ENCODE measurements at regions not wholly inside any gene's neighbourhood (a gene's known extent, or its start where the extent isn't known, plus 50 kb on each side); places are given as distances from the start of the nearest gene placed in this dataset.

- no peaks in the 10 kb centered on the region for H3K4me1 ChIP-seq (ENCODE audit: insufficient read depth, low read length, severe bottlenecking)
- no peaks in the 10 kb centered on the region for H3K9me2 ChIP-seq (ENCODE audit: low read depth, low read length)
- no peak overlapping the region for H3K27ac ChIP-seq (ENCODE audit: low read depth, low read length, poor library complexity, severe bottlenecking)
- H3K27me3 ChIP-seq (ENCODE audit: insufficient read depth, low read length): no peaks in the 10 kb centered on the region
- H3K4me2 ChIP-seq (ENCODE audit: low read length): no peak overlapping the region
- H3K4me3 ChIP-seq (ENCODE audit: low read depth, low read length, poor library complexity, severe bottlenecking): no peak overlapping the region
- H3F3A ChIP-seq (ENCODE audit: insufficient read depth, low read length): no peaks in the 10 kb centered on the region
- H2AFZ ChIP-seq (ENCODE audit: low read length): no peak overlapping the region
- no peak overlapping the region for H3K9ac ChIP-seq (ENCODE audit: low read length)
- H3K79me2 ChIP-seq (ENCODE audit: insufficient read depth, low read length): no peaks in the 10 kb centered on the region
- H3K9me3 ChIP-seq (ENCODE audit: low read length): no peaks in the 10 kb centered on the region
- H4K20me1 ChIP-seq (ENCODE audit: insufficient read depth, low read length): no peaks in the 10 kb centered on the region
- no peaks in the 10 kb centered on the region for H3K36me3 ChIP-seq (ENCODE audit: insufficient read depth, low read length)
- no peak for TF ChIP-seq CTCF (IDR thresholded peaks at IDR 0.05; ENCODE audit: low read length)
- TF ChIP-seq EZH2 (IDR thresholded peaks at IDR 0.05; ENCODE audit: borderline replicate concordance, low read length): no peak
Observed at GRCh38 chr20:57767441-57767840, 57.6 kb upstream of the PMEPA1 start.

GRCh38 chr20:57763235-57763595 lies 53.4 kb upstream of the PMEPA1 start:
- Histone ChIP-seq H3K36me3 (ENCODE audit: insufficient read depth, low read length) (no peaks in the 10 kb centered on the region), H3K4me3 (ENCODE audit: low read depth, low read length, poor library complexity, severe bottlenecking) (no peak overlapping the region), H3K9me3 (ENCODE audit: low read length) (no peaks in the 10 kb centered on the region), H3K9ac (ENCODE audit: low read length) (no peak overlapping the region), H2AFZ (ENCODE audit: low read length) (no peak overlapping the region), H3K4me1 (ENCODE audit: insufficient read depth, low read length, severe bottlenecking) (no peaks in the 10 kb centered on the region), H3K79me2 (ENCODE audit: insufficient read depth, low read length) (no peaks in the 10 kb centered on the region), H4K20me1 (ENCODE audit: insufficient read depth, low read length) (no peaks in the 10 kb centered on the region), H3F3A (ENCODE audit: insufficient read depth, low read length) (no peaks in the 10 kb centered on the region), H3K4me2 (ENCODE audit: low read length) (no peak overlapping the region), H3K27me3 (ENCODE audit: insufficient read depth, low read length) (peaks cover 4% of the 10 kb centered on the region; the same call in 1 of the 2 replicates), H3K9me2 (ENCODE audit: low read depth, low read length) (no peaks in the 10 kb centered on the region), H3K27ac (ENCODE audit: low read depth, low read length, poor library complexity, severe bottlenecking) (no peak overlapping the region)
- no peak for TF ChIP-seq CTCF (IDR thresholded peaks at IDR 0.05; ENCODE audit: low read length)
- TF ChIP-seq EZH2 (IDR thresholded peaks at IDR 0.05; ENCODE audit: borderline replicate concordance, low read length): no peak

GRCh38 chr20:57762531-57763234 lies 52.9 kb upstream of the PMEPA1 start:
- no peak overlapping the region for H3K27ac ChIP-seq (ENCODE audit: low read depth, low read length, poor library complexity, severe bottlenecking)
- TF ChIP-seq CTCF (IDR thresholded peaks at IDR 0.05; ENCODE audit: low read length) (no peak), EZH2 (IDR thresholded peaks at IDR 0.05; ENCODE audit: borderline replicate concordance, low read length) (no peak)

More at GRCh38 chr20:57762531-57763234, 52.9 kb upstream of the PMEPA1 start:
- no peaks in the 10 kb centered on the region for H3F3A ChIP-seq (ENCODE audit: insufficient read depth, low read length)
- H3K9me2 ChIP-seq (ENCODE audit: low read depth, low read length): no peaks in the 10 kb centered on the region
- no peaks in the 10 kb centered on the region for H3K4me1 ChIP-seq (ENCODE audit: insufficient read depth, low read length, severe bottlenecking)
- no peaks in the 10 kb centered on the region for H3K9me3 ChIP-seq (ENCODE audit: low read length)
- H3K79me2 ChIP-seq (ENCODE audit: insufficient read depth, low read length): no peaks in the 10 kb centered on the region
- no peaks in the 10 kb centered on the region for H3K36me3 ChIP-seq (ENCODE audit: insufficient read depth, low read length)
- H3K27me3 ChIP-seq (ENCODE audit: insufficient read depth, low read length): peaks cover 7% of the 10 kb centered on the region; the same call in 1 of the 2 replicates
- no peak overlapping the region for H3K4me3 ChIP-seq (ENCODE audit: low read depth, low read length, poor library complexity, severe bottlenecking)
- no peak overlapping the region for H2AFZ ChIP-seq (ENCODE audit: low read length)
- no peak overlapping the region for H3K9ac ChIP-seq (ENCODE audit: low read length)
- H3K4me2 ChIP-seq (ENCODE audit: low read length): no peak overlapping the region
- no peaks in the 10 kb centered on the region for H4K20me1 ChIP-seq (ENCODE audit: insufficient read depth, low read length)

All from OCI-LY1 (cell line).